Trophoblast cell (in vitro differentiated cells and primary cell): ENCODE measurements at regions not wholly inside any gene's neighbourhood (a gene's known extent, or its start where the extent isn't known, plus 50 kb on each side); places are given as distances from the start of the nearest gene placed in this dataset.
A peak's percentile ranks its signal among the peaks of the same experiment; 100 is the strongest.

Experiments
- DNase-seq, 2 donors: peaks; one replicate each; pipeline ENCODE4 v3.0.0-alpha.2; 2016
- H2AFZ ChIP-seq: 2 replicates; pipeline ENCODE4 v1.6.1; 2013; ENCODE audit warnings: low read length, moderate library complexity, mild to moderate bottlenecking; ENCODE audit not compliant: insufficient read depth, poor library complexity
- H2AK5ac ChIP-seq: 2 replicates; pipeline ENCODE4 v1.6.1; 2013; ENCODE audit warnings: mild to moderate bottlenecking, low read length
- H2BK120ac ChIP-seq: 2 replicates; pipeline ENCODE4 v1.6.1; 2013; ENCODE audit warnings: low read length, mild to moderate bottlenecking, moderate library complexity; ENCODE audit not compliant: insufficient read depth, poor library complexity
- H2BK12ac ChIP-seq: 2 replicates; pipeline ENCODE4 v1.6.1; 2013; ENCODE audit warnings: mild to moderate bottlenecking, low read length, moderate library complexity
- H2BK5ac ChIP-seq: 2 replicates; pipeline ENCODE4 v1.6.1; 2013; ENCODE audit warnings: low read length, low read depth, moderate library complexity, mild to moderate bottlenecking; ENCODE audit not compliant: poor library complexity
- H3K14ac ChIP-seq: 2 replicates; pipeline ENCODE4 v1.6.1; 2013; ENCODE audit warnings: mild to moderate bottlenecking, low read length
- H3K18ac ChIP-seq: 2 replicates; pipeline ENCODE4 v1.6.1; 2013; ENCODE audit warnings: mild to moderate bottlenecking, low read length
- H3K23ac ChIP-seq: 2 replicates; pipeline ENCODE4 v1.6.1; 2013; ENCODE audit warnings: low read length
- H3K27ac ChIP-seq: 2 replicates; pipeline ENCODE4 v1.5.1; 2013; ENCODE audit warnings: low read depth, mild to moderate bottlenecking, inconsistent platforms, low read length, moderate library complexity
- H3K27me3 ChIP-seq: 2 replicates; pipeline ENCODE4 v1.6.1; 2013; ENCODE audit warnings: inconsistent platforms, mild to moderate bottlenecking, low read length, moderate library complexity; ENCODE audit not compliant: insufficient read depth
- H3K36me3 ChIP-seq, 2 experiments: 1 replicate in 1 of 2; 2 replicates in 1 of 2; pipeline ENCODE4 v1.6.1; 2013; ENCODE audit warnings: low read length in 2 of 2, mild to moderate bottlenecking in 2 of 2, moderate library complexity in 1 of 2; ENCODE audit not compliant: insufficient read depth in 2 of 2, control insufficient read depth in 1 of 2
- H3K4ac ChIP-seq: 2 replicates; pipeline ENCODE4 v1.6.1; 2013; ENCODE audit warnings: low read depth, mild to moderate bottlenecking, low read length, moderate library complexity
- H3K4me1 ChIP-seq, 2 experiments: 1 replicate in 1 of 2; 2 replicates in 1 of 2; pipeline ENCODE4 v1.6.1; 2013; ENCODE audit warnings: low read length in 2 of 2, mild to moderate bottlenecking in 2 of 2, moderate library complexity in 1 of 2; ENCODE audit not compliant: insufficient read depth in 2 of 2, control insufficient read depth in 1 of 2
- H3K4me2 ChIP-seq: 2 replicates; pipeline ENCODE4 v1.6.1; 2013; ENCODE audit warnings: inconsistent platforms, mild to moderate bottlenecking, low read length, moderate library complexity
- H3K4me3 ChIP-seq: 2 replicates; pipeline ENCODE4 v1.5.1; 2013; ENCODE audit warnings: mild to moderate bottlenecking, low read depth, low read length, inconsistent platforms
- H3K79me1 ChIP-seq: one replicate; pipeline ENCODE4 v1.6.1; 2013; ENCODE audit warnings: low read length
- H3K79me2 ChIP-seq: 2 replicates; pipeline ENCODE4 v1.6.1; 2013; ENCODE audit warnings: low read length, mild to moderate bottlenecking; ENCODE audit not compliant: control insufficient read depth, insufficient read depth, poor library complexity
- H3K9ac ChIP-seq: 2 replicates; pipeline ENCODE4 v1.6.1; 2013; ENCODE audit warnings: mild to moderate bottlenecking, low read length
- H3K9me3 ChIP-seq: 2 replicates; pipeline ENCODE4 v1.6.1; 2013; ENCODE audit warnings: low read depth, mild to moderate bottlenecking, control low read depth, inconsistent platforms, low read length; ENCODE audit not compliant: insufficient read depth
- H4K12ac ChIP-seq: 2 replicates; pipeline ENCODE4 v1.6.1; 2013; ENCODE audit warnings: low read depth, mild to moderate bottlenecking, low read length, moderate library complexity
- H4K8ac ChIP-seq: 2 replicates; pipeline ENCODE4 v1.6.1; 2013; ENCODE audit warnings: low read depth, mild to moderate bottlenecking, low read length, moderate library complexity
- H4K91ac ChIP-seq: one replicate; pipeline ENCODE4 v1.6.1; 2013; ENCODE audit warnings: low read depth, mild to moderate bottlenecking, low read length, moderate library complexity
- WGBS: extraction: QIAGEN DNeasy Blood & Tissue Kit; methylation state at CpG from one replicate; pipeline ENCODE4 v1.1.7; 2013; ENCODE audit warnings: missing lambda C conversion rate; ENCODE audit not compliant: insufficient read length, insufficient coverage; ENCODE audit errors: extremely low coverage; 5-methylcytosine and 5-hydroxymethylcytosine counted together

DNA sequence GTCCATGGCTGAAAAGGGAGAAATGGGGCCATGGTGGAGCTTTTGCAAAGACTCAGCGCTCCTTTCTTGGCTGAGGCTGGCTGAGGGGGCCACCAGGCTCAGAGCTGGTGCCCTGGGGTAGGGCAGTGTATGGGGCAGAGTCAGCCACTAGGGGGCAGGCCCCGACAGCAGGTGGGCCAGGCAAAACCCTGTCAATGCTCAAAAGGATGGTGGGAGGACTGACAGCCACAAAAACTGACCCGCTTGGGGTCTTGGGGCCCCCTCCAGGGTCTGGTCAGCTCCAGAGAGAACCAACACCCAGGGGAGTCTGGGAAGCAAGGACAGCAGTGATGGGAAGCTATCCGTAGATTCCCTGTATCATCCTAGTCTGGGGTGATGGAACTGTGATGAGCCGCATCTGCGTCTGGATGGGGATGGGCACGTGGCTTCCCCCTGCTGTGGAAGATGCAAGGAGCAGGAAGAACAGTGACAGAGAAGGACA, 306.9 kb downstream of the DHX35 start:
- H2BK12ac ChIP-seq, result no peak overlapping the region
- no peak overlapping the region for H3K23ac ChIP-seq
- H3K36me3 ChIP-seq, result no peaks in the 10 kb centered on the region
- no peaks in the 10 kb centered on the region for H3K79me2 ChIP-seq
- H3K14ac ChIP-seq, result no peak overlapping the region
- H3K18ac ChIP-seq, result no peak overlapping the region
- no peak overlapping the region for H3K4me2 ChIP-seq
- peaks cover 2 to 3% of the 10 kb centered on the region in 2 experiments for H3K4me1 ChIP-seq
- no peaks in the 10 kb centered on the region for H3K27me3 ChIP-seq
- peak in 1 of 2 donors; percentile 43 for DNase-seq
- no peak overlapping the region for H2AK5ac ChIP-seq
- H4K91ac ChIP-seq, result no peak overlapping the region
- peaks cover 2% of the 10 kb centered on the region for H3K9me3 ChIP-seq
- H3K4ac ChIP-seq, result no peak overlapping the region
- no CpG with 5 or more reads among the region's 7 CpGs for WGBS
- H3K79me1 ChIP-seq, result peaks cover 2% of the 10 kb centered on the region
- no peak overlapping the region for H2BK120ac ChIP-seq
- H4K8ac ChIP-seq, result no peak overlapping the region
- H2AFZ ChIP-seq, result no peak overlapping the region
- H4K12ac ChIP-seq, result no peak overlapping the region
- H3K4me3 ChIP-seq, result no peak overlapping the region
- H3K27ac ChIP-seq, result no peak overlapping the region
- no peak overlapping the region for H2BK5ac ChIP-seq
- no peak overlapping the region for H3K9ac ChIP-seq

- no peak overlapping the region for H4K12ac ChIP-seq
- no peak overlapping the region for H3K14ac ChIP-seq
- H3K23ac ChIP-seq, result no peak overlapping the region
- H3K79me2 ChIP-seq, result no peaks in the 10 kb centered on the region
- no peaks in the 10 kb centered on the region for H3K36me3 ChIP-seq
- H3K4me1 ChIP-seq, result peaks cover 2 to 3% of the 10 kb centered on the region in 2 experiments
- H3K4ac ChIP-seq, result no peak overlapping the region
- peaks cover 2% of the 10 kb centered on the region for H3K79me1 ChIP-seq
- H3K18ac ChIP-seq, result no peak overlapping the region
- H3K27me3 ChIP-seq, result no peaks in the 10 kb centered on the region
- DNase-seq, result no peak
- H2AK5ac ChIP-seq, result no peak overlapping the region
- no peak overlapping the region for H3K4me2 ChIP-seq
- H3K4me3 ChIP-seq, result no peak overlapping the region
- H2AFZ ChIP-seq, result no peak overlapping the region
- H3K27ac ChIP-seq, result no peak overlapping the region
- no peak overlapping the region for H4K91ac ChIP-seq
- no peak overlapping the region for H4K8ac ChIP-seq
- H3K9me3 ChIP-seq, result no peaks in the 10 kb centered on the region
- no peak overlapping the region for H2BK5ac ChIP-seq
- no peak overlapping the region for H3K9ac ChIP-seq
- H2BK12ac ChIP-seq, result no peak overlapping the region
- no CpG with 5 or more reads among the region's 9 CpGs for WGBS
- no peak overlapping the region for H2BK120ac ChIP-seq
Measured at GRCh38 chr20:39268491-39268951, 306.4 kb downstream of the DHX35 start.

- Histone ChIP-seq H3K9ac (no peak overlapping the region), H3K27ac (no peak overlapping the region), H2BK120ac (no peak overlapping the region), H3K4me1 (peaks cover 2 to 3% of the 10 kb centered on the region in 2 experiments), H2AFZ (no peak overlapping the region), H3K18ac (no peak overlapping the region), H2AK5ac (no peak overlapping the region), H3K27me3 (no peaks in the 10 kb centered on the region), H3K4me3 (no peak overlapping the region), H3K23ac (no peak overlapping the region), H4K91ac (no peak overlapping the region), H3K79me1 (no peaks in the 10 kb centered on the region), H3K36me3 (no peaks in the 10 kb centered on the region), H4K8ac (no peak overlapping the region), H3K9me3 (peaks cover 2% of the 10 kb centered on the region), H3K4me2 (no peak overlapping the region), H4K12ac (no peak overlapping the region), H2BK5ac (no peak overlapping the region), H3K79me2 (no peaks in the 10 kb centered on the region), H2BK12ac (no peak overlapping the region), H3K4ac (no peak overlapping the region), H3K14ac (no peak overlapping the region)
- no peak for DNase-seq
- no CpG with 5 or more reads among the region's 4 CpGs for WGBS
Measured at GRCh38 chr20:39266989-39267388, 304.8 kb downstream of the DHX35 start.

- Histone ChIP-seq H3K4me2 (no peak overlapping the region), H3K23ac (no peak overlapping the region), H2BK120ac (no peak overlapping the region), H3K27me3 (no peaks in the 10 kb centered on the region), H2AFZ (no peak overlapping the region), H3K18ac (no peak overlapping the region), H4K8ac (no peak overlapping the region), H3K14ac (no peak overlapping the region), H3K9ac (no peak overlapping the region), H3K4ac (no peak overlapping the region), H2AK5ac (no peak overlapping the region), H3K9me3 (peaks cover 2% of the 10 kb centered on the region), H3K36me3 (no peaks in the 10 kb centered on the region), H2BK5ac (no peak overlapping the region), H3K79me2 (no peaks in the 10 kb centered on the region), H3K4me1 (no peaks in the 10 kb centered on the region), H3K79me1 (no peaks in the 10 kb centered on the region), H3K4me3 (no peak overlapping the region), H3K27ac (no peak overlapping the region), H4K91ac (no peak overlapping the region), H4K12ac (no peak overlapping the region), H2BK12ac (no peak overlapping the region)
- DNase-seq, result peak; percentile 62 to 77
- WGBS, result no CpG with 5 or more reads among the region's 3 CpGs
Measured at GRCh38 chr20:39264506-39265172, 302.5 kb downstream of the DHX35 start.
